ENCODE measurements at regions not wholly inside any gene's neighbourhood (a gene's known extent, or its start where the extent isn't known, plus 50 kb on each side); places are given as distances from the start of the nearest gene placed in this dataset.

DNA sequence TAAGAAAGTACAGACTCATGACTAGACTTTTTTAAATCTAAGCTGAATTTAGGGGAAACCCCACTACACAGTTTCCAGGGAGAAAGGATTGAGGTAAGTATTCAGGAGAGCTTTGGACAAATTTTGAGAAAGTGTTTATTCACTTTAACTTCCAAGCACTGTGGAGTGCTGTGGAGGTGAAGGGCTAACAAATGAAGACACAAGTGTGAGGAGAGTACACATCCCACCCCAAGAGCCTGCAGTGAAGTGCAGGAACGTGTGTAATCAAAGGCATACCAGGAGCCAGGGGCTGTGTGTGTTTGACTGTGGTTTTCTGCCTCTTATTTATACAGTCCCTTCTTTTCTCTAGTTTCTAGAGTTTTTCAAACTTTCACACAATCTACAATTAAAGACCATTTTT is 118.3 kb downstream of the CMPK2 start:
- Histone ChIP-seq H3K36me3 (no peaks in the 10 kb centered on the region), H3K4me3 (no peak overlapping the region), H3K27me3 (no peaks in the 10 kb centered on the region), H3K4me1 (peaks cover 0 to 11% of the 10 kb centered on the region in 2 donors), H3K9me3 (no peaks in the 10 kb centered on the region), H3K27ac (no peak overlapping the region)
- TF ChIP-seq, protein P1, sequence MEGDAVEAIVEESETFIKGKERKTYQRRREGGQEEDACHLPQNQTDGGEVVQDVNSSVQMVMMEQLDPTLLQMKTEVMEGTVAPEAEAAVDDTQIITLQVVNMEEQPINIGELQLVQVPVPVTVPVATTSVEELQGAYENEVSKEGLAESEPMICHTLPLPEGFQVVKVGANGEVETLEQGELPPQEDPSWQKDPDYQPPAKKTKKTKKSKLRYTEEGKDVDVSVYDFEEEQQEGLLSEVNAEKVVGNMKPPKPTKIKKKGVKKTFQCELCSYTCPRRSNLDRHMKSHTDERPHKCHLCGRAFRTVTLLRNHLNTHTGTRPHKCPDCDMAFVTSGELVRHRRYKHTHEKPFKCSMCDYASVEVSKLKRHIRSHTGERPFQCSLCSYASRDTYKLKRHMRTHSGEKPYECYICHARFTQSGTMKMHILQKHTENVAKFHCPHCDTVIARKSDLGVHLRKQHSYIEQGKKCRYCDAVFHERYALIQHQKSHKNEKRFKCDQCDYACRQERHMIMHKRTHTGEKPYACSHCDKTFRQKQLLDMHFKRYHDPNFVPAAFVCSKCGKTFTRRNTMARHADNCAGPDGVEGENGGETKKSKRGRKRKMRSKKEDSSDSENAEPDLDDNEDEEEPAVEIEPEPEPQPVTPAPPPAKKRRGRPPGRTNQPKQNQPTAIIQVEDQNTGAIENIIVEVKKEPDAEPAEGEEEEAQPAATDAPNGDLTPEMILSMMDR (IDR thresholded peaks at IDR 0.05), result no peak
- DNase-seq (ENCODE audit: low spot score), result no peak

DNA sequence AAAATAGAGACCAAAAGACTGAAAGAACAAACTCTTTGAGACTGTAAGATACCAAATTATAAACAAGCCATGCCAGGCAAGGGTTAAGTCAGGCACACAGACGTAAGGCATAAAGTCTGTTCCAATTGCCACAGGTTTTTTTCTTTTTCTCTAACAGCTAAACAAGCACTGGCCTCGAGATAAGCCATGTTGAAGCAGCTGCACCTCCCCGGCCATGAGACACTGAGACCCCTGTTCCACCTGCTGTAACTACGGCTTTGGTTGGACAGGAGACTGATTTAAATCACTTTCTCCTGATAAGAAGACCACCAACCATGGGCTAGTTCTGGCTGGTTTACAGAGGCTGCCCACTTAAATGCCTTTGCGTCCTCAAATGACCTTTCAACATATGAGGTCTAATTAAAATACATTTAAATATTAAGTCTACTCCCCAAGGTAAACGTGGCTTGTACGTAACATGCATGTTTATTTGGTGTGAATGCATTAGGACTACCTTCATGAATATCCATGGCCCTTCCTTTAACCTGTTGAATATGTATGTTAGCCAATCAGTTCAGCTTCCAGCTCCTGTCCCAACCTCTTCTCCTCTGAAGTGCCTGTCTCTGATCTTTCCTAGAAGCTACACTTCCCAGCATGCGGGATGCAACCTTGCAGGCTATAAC is 117.2 kb downstream of the CMPK2 start:
- no peak for DNase-seq (ENCODE audit: low spot score)
- Histone ChIP-seq H3K4me1 (peaks cover 0 to 11% of the 10 kb centered on the region in 2 donors), H3K27me3 (no peaks in the 10 kb centered on the region), H3K36me3 (no peaks in the 10 kb centered on the region), H3K27ac (no peak overlapping the region), H3K4me3 (no peak overlapping the region), H3K9me3 (no peaks in the 10 kb centered on the region)
- TF ChIP-seq, protein P1 (IDR thresholded peaks at IDR 0.05), result no peak

DNA sequence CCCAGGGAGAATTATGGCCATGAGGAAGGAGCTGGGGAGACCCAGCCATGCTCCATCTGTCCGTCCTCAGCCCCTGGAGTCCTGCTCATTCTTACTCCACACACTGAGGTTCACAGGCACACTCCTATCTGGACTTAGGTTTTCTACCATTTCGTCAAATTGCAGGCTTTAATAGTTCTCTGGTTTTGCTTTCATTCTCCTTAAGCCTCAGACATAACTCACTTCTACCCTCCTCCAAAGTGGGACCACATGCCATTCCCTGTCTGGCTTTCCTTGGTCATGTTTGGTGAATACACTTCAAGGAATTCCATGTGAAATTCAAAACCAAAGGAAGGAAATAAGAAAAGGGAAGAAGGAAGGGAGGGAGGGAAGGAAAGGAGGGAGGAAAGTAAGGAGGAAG is 115.7 kb downstream of the CMPK2 start:
- DNase-seq (ENCODE audit: low spot score), result no peak
- H3K27me3 ChIP-seq, result no peaks in the 10 kb centered on the region
- no peak overlapping the region for H3K4me3 ChIP-seq
- TF ChIP-seq, protein P1 (IDR thresholded peaks at IDR 0.05), result no peak
- no peaks in the 10 kb centered on the region for H3K9me3 ChIP-seq
- peaks cover 0 to 11% of the 10 kb centered on the region in 2 donors for H3K4me1 ChIP-seq
- no peak overlapping the region for H3K27ac ChIP-seq
- H3K36me3 ChIP-seq, result no peaks in the 10 kb centered on the region

DNA sequence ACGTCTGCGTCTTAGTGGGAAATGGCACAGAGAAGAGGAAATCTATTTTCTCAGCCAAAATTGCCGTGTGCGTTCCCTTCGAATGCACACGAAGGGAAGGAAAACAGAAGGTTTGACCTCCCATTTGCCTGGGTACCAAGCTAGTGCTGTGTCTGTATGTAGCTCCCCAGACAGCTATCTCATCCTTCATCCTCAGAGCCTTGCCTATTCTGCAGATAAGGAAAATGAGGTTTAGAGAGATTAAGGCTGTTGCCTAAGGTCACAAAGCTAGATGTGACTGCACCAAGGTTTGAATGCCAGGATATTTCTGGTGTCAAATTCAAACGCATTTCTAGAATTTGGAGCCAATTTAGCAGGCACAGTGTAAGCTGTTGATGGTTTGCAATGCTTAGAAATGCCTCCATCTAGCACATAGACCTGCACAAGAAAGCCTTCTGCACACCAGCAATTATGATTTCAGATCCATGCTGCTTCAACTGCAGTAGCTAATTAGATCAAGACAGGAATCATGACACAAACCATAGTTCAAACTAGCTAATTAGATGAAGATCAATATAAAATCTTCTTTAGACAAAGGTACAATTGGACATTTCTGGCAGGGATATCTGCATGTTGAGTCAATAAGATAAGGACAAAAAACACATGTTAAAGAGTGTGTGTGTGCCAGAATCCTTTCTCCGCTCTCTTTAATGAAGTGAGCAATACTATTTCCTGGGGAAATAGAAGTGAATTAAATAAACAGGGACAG is 115.1 kb downstream of the CMPK2 start:
- TF ChIP-seq, protein P1 (IDR thresholded peaks at IDR 0.05), result no peak
- Histone ChIP-seq H3K27ac (no peak overlapping the region), H3K9me3 (no peaks in the 10 kb centered on the region), H3K27me3 (no peaks in the 10 kb centered on the region), H3K4me1 (peaks cover 0 to 11% of the 10 kb centered on the region in 2 donors), H3K4me3 (no peak overlapping the region), H3K36me3 (no peaks in the 10 kb centered on the region)
- DNase-seq (ENCODE audit: low spot score), result no peak

DNA sequence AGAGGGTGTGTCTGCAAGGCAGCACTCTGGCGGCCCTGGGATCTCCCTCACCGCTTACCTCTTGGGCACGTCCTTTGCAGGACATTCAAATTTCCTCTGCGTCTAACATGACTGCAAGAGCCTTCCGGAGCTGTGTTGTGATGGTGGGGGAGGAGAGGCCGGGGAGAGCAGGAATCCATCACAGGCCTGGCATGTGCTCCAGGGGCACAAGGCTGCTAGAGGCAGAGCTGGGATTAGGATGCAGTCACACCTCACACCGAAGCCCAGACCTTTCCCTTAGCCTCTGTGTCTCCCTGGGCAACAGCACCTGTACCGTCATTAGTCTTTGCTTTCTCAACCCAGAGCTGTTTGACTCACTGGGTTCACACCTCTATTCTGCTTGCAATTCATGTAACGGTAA is 111.3 kb downstream of the CMPK2 start:
- H3K4me3 ChIP-seq, result no peak overlapping the region
- no peak for DNase-seq (ENCODE audit: low spot score)
- TF ChIP-seq, protein P1 (IDR thresholded peaks at IDR 0.05), result no peak
- peaks cover 0 to 11% of the 10 kb centered on the region in 2 donors for H3K4me1 ChIP-seq
- H3K9me3 ChIP-seq, result no peaks in the 10 kb centered on the region
- H3K27ac ChIP-seq, result no peak overlapping the region
- no peaks in the 10 kb centered on the region for H3K27me3 ChIP-seq
- H3K36me3 ChIP-seq, result no peaks in the 10 kb centered on the region

Data from right atrium auricular region (tissue), 2 donors.